GM19351 (cell line): ENCODE measurements at regions not wholly inside any gene's neighbourhood (a gene's known extent, or its start where the extent isn't known, plus 50 kb on each side); places are given as distances from the start of the nearest gene placed in this dataset.

Source experiments
- ATAC-seq: cut with Tn5 transposase; IDR thresholded peaks from one replicate; pipeline ENCODE4 v1.9.1; 2021; ENCODE audit warnings: mild to moderate bottlenecking, moderate library complexity; ENCODE audit not compliant: unreplicated experiment

DNA sequence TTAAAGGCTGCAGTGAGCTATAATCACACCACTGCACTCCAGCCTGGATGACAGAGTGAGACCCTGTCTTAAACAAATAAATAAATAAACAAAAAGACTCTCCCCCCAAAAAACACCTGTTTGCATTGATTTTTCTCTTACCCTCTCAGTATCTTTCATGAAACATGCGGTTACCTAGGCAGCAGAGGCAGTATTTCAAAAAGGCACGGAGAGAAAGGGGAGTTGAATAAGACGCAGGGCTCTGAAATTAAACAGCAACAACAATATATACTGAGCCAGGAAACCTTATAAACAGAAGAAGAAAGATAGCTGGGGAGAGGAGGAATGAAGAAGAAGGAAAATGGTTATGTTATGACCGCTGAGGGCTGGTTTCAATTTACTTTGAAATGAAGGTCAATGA is 277.6 kb downstream of the BTG1 start:
- no peak for ATAC-seq

GRCh38 chr12:91866566-91866965 is 279.1 kb downstream of the BTG1 start:
- ATAC-seq = no peak

- ATAC-seq = no peak
Measured at GRCh38 chr12:91863702-91864101, 281.9 kb downstream of the BTG1 start.

DNA sequence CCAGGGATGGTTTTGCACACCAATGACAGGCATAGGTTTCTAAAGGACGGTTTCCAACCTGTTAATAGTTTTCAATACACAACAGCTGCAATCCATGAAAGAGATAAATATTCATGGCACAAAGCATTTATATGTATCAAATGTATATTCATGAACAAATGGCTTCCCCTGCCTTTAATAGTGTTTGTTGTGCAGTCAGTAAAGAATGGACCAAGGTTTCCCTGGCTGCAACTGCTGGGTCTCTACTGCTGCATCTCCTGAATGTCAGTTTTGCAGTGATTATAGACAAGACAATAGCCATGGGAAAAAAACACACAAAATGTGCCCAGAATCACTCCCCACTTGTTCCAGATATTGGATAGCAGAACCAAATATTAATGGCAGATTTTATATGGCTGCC is 284.1 kb downstream of the BTG1 start:
- ATAC-seq = no peak

- no peak for ATAC-seq
Measured at GRCh38 chr12:91859347-91859746, 286.3 kb downstream of the BTG1 start.

GRCh38 chr12:91857813-91858542 is 287.7 kb downstream of the BTG1 start:
- ATAC-seq = no peak

DNA sequence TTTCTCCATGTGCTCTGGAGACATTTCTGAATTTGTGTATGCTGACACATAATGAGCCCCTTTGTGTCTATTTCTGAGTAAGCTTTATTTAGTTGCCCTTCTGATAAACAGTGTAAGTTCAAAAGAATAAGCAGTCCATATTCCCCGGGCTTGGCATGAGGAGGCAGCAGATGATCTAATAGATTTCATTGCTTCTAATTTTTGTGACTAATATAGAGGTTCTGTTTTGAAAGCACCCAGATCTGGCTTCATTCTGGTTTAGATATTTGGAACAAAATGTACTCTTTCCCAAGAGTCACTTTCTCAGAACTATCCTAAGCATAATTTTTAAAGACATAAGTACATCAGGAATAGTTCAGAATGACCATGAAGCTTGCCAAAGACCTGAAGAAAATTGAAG is 290.9 kb downstream of the BTG1 start:
- ATAC-seq = peak; percentile 59

- ATAC-seq = no peak
Measured at GRCh38 chr12:91853350-91854127, 292.1 kb downstream of the BTG1 start.

DNA sequence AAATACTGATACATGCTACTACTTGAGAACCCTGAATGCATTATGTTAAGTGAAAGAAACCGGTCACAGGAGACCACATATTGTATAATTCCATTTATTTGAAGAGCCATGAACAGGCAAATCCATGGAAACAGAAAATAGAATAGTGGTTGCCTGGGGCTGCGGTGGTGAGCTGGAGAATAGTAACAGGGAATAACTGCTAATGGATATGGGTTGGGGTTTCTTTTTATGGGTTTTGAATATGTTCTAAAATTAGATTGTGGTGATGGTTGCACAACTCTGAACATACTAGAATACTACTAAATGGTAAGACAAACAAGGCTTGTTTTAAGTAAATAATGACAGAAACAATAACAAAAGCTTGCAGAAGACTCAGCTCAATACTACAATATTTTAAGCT is 293.0 kb downstream of the BTG1 start:
- ATAC-seq = no peak

- ATAC-seq = peak; percentile 50
Measured at GRCh38 chr12:91851741-91852477, 293.7 kb downstream of the BTG1 start.

GRCh38 chr12:91846466-91847055 is 299.1 kb downstream of the BTG1 start:
- peak; percentile 69 for ATAC-seq

DNA sequence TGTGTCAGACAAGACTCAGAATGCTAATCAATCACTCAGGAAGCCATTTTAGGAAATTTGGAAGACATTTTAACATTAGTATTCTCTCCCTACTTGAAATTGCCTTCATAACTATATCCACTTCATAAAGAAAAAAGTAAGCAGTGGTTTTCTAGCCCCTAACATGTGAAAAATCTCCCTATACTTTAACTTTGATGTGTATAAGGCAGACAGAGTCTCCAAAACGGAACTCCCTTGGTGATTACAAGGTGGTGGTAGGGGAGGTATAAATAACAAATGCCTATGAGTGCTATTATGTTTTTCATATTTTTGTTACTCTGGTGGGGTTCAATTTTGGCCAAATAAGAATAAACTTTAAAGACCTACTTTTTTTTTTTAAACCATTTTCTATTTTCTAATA is 300.3 kb downstream of the BTG1 start:
- ATAC-seq = no peak

- ATAC-seq = no peak
Measured at GRCh38 chr12:91841822-91842221, 303.8 kb downstream of the BTG1 start.

DNA sequence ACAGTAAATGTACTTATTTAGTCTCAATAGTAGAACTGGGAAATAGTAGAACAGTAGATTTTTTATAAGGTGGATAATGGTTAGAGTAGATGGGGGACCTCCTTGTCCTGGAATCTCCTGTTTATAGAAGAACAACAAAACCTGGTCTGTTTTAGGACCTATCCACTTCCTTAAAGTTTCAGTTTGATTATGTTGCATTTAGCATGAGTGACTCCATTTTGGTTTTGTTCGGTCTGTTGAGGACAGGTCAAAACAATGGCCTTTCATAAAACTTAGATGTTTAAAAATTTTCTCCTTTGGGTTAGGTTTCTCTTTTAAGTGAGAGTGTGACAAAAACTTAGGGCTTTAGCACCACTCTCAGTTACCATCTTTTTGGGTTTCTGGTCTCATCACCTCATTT is 308.9 kb downstream of the BTG1 start:
- ATAC-seq = no peak

DNA sequence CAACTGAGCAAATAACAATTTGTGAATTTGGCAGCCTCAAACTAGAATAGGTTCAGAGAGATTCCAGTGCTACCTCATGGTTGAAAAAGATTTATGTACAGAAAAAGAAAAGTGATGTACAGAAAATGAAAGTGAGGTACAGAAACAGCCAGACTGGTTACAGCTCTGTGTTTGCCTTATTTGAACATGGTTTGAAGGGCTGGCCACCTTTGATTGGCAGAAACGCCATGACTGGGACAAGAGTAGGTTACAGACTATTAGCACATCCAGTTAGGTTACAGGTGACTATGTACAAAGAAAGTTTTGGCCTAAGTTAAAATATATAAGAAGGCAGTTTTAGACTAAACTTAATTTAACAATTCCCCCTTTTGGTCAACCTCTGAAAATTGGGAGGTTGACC is 309.4 kb downstream of the BTG1 start:
- no peak for ATAC-seq

GRCh38 chr12:91835693-91836092 is 310.0 kb downstream of the BTG1 start:
- no peak for ATAC-seq

- ATAC-seq = peak; percentile 69
Measured at GRCh38 chr12:91833780-91834359, 311.8 kb downstream of the BTG1 start.

DNA sequence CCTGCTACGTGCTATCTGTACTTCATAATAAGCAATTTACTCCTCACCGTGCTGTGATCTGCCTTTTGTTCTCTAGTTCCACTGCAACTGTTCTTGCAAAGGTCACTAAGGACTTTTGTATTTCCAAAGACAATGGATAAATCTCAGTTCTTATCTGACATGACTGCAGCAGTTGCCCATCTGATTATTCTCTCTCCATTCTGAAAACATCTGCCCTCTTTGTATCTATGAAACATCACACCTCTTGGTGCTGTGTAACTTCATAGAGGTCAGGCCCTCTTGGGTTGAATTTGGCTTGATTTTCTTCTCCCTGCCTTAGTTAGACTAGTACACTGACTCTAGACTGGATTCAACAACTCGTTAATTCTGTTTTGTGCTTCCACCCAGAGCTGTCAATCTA is 319.6 kb downstream of the BTG1 start:
- no peak for ATAC-seq

GRCh38 chr12:91824991-91825390 is 320.7 kb downstream of the BTG1 start:
- ATAC-seq = no peak

GRCh38 chr12:91819132-91819447 is 326.6 kb downstream of the BTG1 start:
- ATAC-seq = no peak
